Chondrocyte (in vitro differentiated cells): ENCODE measurements at regions not wholly inside any gene's neighbourhood (a gene's known extent, or its start where the extent isn't known, plus 50 kb on each side); places are given as distances from the start of the nearest gene placed in this dataset.

ENCODE experiments used
- DNase-seq: peaks from one replicate; pipeline ENCODE4 v3.0.0; 2021; ENCODE audit warnings: mixed read lengths, low spot score
- H3K27ac Mint-ChIP-seq: one replicate; pipeline ENCODE4 v1.8.0; 2021; ENCODE audit warnings: mild to moderate bottlenecking, moderate library complexity, mixed read lengths; ENCODE audit not compliant: unreplicated experiment
- H3K27me3 Mint-ChIP-seq: 2 replicates; pipeline ENCODE4 v1.8.0; 2021; ENCODE audit warnings: low read depth, mixed read lengths
- H3K36me3 Mint-ChIP-seq: 2 replicates; pipeline ENCODE4 v1.8.0; 2021; ENCODE audit warnings: low read depth, mixed read lengths
- H3K4me1 Mint-ChIP-seq: 2 replicates; pipeline ENCODE4 v1.8.0; 2021; ENCODE audit warnings: low read depth, mild to moderate bottlenecking, mixed read lengths
- H3K4me3 Mint-ChIP-seq: one replicate; pipeline ENCODE4 v1.8.0; 2021; ENCODE audit warnings: mild to moderate bottlenecking, moderate library complexity, mixed read lengths; ENCODE audit not compliant: unreplicated experiment
- H3K9me3 Mint-ChIP-seq: 2 replicates; pipeline ENCODE4 v1.8.0; 2021; ENCODE audit warnings: low read depth, mixed read lengths
- CTCF ChIP-seq: fragments of 200-600 bp; sonication (generic); IDR thresholded peaks from 2 replicates; pipeline ENCODE4 v1.5.0; 2021; ENCODE audit warnings: antibody characterized with exemption, mild to moderate bottlenecking, moderate library complexity

GRCh38 chr14:95979339-95980042, 59.7 kb upstream of the C14orf132 start:
- no peaks in the 10 kb centered on the region for H3K4me1 Mint-ChIP-seq
- no peaks in the 10 kb centered on the region for H3K36me3 Mint-ChIP-seq
- TF ChIP-seq CTCF: peak; percentile 48
- no peak overlapping the region for H3K27ac Mint-ChIP-seq
- no peak overlapping the region for H3K4me3 Mint-ChIP-seq
- no peaks in the 10 kb centered on the region for H3K9me3 Mint-ChIP-seq
- DNase-seq: no peak
- H3K27me3 Mint-ChIP-seq: peaks cover 38% of the 10 kb centered on the region

- Mint-ChIP-seq H3K27me3 (peaks cover 37% of the 10 kb centered on the region), H3K4me3 (no peak overlapping the region), H3K27ac (no peak overlapping the region), H3K4me1 (no peaks in the 10 kb centered on the region), H3K9me3 (no peaks in the 10 kb centered on the region), H3K36me3 (no peaks in the 10 kb centered on the region)
- DNase-seq: no peak
- TF ChIP-seq CTCF: no peak
Observed at GRCh38 chr14:95980402-95980801, 58.8 kb upstream of the C14orf132 start.

GRCh38 chr14:95981965-95982364, 57.2 kb upstream of the C14orf132 start:
- Mint-ChIP-seq H3K36me3 (no peaks in the 10 kb centered on the region), H3K9me3 (no peaks in the 10 kb centered on the region), H3K27me3 (peaks cover 45% of the 10 kb centered on the region), H3K4me1 (no peaks in the 10 kb centered on the region), H3K4me3 (no peak overlapping the region), H3K27ac (no peak overlapping the region)
- DNase-seq: no peak
- TF ChIP-seq CTCF: no peak

GRCh38 chr14:95984206-95984605, 55.0 kb upstream of the C14orf132 start:
- Mint-ChIP-seq H3K4me3 (no peak overlapping the region), H3K36me3 (no peaks in the 10 kb centered on the region), H3K27ac (no peak overlapping the region), H3K27me3 (peaks cover 53% of the 10 kb centered on the region), H3K4me1 (no peaks in the 10 kb centered on the region), H3K9me3 (peaks cover 12% of the 10 kb centered on the region)
- no peak for DNase-seq
- TF ChIP-seq CTCF: no peak
